Bronchial epithelial cell (primary cell): ENCODE measurements at regions not wholly inside any gene's neighbourhood (a gene's known extent, or its start where the extent isn't known, plus 50 kb on each side); places are given as distances from the start of the nearest gene placed in this dataset.
"Not testable (repeated sequence)": the region's sequence is repeated elsewhere in the genome, so short reads cannot be mapped to it uniquely, and the experiment has no call there.

Source experiments
- DNase-seq: peaks from one replicate; pipeline ENCODE4 v3.0.0-alpha.2; 2010; ENCODE audit warnings: low read depth
- FAIRE-seq: peaks from 2 replicates; lab custom pipeline; 2011; peaks lifted over from hg19 to GRCh38; lab: Jason Lieb, UNC
- H3K27me3 ChIP-seq: 2 replicates; pipeline ENCODE4 v1.5.1; 2011; ENCODE audit warnings: low read length; ENCODE audit not compliant: control insufficient read depth, insufficient read depth
- H3K36me3 ChIP-seq: 2 replicates; pipeline ENCODE4 v1.5.1; 2011; ENCODE audit warnings: low read length; ENCODE audit not compliant: control insufficient read depth, insufficient read depth
- H3K4me3 ChIP-seq: 2 replicates; pipeline ENCODE4 v1.5.1; 2011; ENCODE audit warnings: mild to moderate bottlenecking, low read depth, low read length, control low read depth
- TF ChIP-seq, protein P1 (sequence below): IDR thresholded peaks from 2 replicates; pipeline ENCODE4 v1.5.1; 2011; ENCODE audit warnings: mild to moderate bottlenecking, moderate library complexity, low read length, control low read depth, inconsistent platforms; ENCODE audit not compliant: insufficient read depth, severe bottlenecking

GRCh38 chr1:157357111-157357510 lies 195.2 kb downstream of the FCRL5 start:
- H3K36me3 ChIP-seq, result no peaks in the 10 kb centered on the region
- DNase-seq (no peak), FAIRE-seq (no peak)
- TF ChIP-seq, protein P1, sequence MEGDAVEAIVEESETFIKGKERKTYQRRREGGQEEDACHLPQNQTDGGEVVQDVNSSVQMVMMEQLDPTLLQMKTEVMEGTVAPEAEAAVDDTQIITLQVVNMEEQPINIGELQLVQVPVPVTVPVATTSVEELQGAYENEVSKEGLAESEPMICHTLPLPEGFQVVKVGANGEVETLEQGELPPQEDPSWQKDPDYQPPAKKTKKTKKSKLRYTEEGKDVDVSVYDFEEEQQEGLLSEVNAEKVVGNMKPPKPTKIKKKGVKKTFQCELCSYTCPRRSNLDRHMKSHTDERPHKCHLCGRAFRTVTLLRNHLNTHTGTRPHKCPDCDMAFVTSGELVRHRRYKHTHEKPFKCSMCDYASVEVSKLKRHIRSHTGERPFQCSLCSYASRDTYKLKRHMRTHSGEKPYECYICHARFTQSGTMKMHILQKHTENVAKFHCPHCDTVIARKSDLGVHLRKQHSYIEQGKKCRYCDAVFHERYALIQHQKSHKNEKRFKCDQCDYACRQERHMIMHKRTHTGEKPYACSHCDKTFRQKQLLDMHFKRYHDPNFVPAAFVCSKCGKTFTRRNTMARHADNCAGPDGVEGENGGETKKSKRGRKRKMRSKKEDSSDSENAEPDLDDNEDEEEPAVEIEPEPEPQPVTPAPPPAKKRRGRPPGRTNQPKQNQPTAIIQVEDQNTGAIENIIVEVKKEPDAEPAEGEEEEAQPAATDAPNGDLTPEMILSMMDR, result no peak
- no peak overlapping the region for H3K4me3 ChIP-seq
- H3K27me3 ChIP-seq, result no peaks in the 10 kb centered on the region

DNA sequence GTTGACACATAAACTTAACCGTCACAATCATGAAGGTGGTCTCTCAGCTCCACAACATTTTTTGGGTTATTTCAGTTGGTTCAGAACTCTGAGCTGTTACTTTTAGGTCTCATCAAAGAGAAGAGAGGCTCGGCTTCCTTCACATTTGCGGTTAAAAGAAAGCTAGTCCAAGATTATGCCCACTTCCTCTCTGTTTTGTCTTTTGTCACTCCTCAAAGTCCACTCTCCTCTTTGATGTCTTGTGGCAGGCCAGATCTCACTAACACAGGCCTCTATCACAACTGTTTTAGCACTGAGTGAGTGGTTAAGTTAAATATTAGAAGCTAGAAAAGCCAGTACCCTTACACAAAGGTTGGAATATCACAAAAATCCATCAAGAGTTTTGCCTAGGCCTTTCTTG lies 195.7 kb downstream of the FCRL5 start:
- TF ChIP-seq, protein P1, result no peak
- no peak for FAIRE-seq
- Histone ChIP-seq H3K36me3 (no peaks in the 10 kb centered on the region), H3K4me3 (no peak overlapping the region), H3K27me3 (no peaks in the 10 kb centered on the region)
- no peak for DNase-seq

GRCh38 chr1:157353546-157353945 lies 198.8 kb downstream of the FCRL5 start:
- Histone ChIP-seq H3K27me3 (no peaks in the 10 kb centered on the region), H3K4me3 (no peak overlapping the region), H3K36me3 (no peaks in the 10 kb centered on the region)
- TF ChIP-seq, protein P1, result no peak
- FAIRE-seq (no peak), DNase-seq (no peak)

DNA sequence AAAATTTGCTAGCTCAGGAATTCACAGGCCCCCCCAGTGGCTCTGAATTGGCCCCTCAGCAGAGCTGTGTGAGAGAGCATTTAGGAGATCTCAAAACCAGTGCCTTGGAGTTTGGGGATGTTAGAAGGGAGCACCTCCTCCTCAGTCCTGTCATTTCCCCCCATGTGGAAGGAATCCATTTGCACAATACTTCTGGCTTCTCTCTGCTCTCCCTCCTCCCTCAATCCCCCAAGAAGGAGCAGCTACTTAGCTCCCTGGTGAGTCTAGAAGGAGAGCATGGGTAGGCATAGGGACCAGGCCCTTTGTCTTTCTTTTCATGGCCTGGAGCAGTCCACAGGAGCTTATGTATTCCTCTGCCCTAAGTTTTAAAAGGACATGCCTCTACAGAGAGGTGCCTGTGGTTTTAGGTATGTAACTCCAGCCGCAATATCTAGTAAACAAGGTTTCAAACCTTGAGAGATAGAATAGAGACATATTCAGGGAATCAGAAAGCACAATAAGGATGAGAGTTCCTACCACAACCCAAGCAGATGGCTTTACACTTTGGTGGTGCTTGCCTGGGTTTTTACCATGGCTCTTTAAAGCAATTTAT lies 199.4 kb downstream of the FCRL5 start:
- no peak for FAIRE-seq
- TF ChIP-seq, protein P1, result no peak
- no peaks in the 10 kb centered on the region for H3K27me3 ChIP-seq

GRCh38 chr1:157352216-157352615 lies 200.1 kb downstream of the FCRL5 start:
- TF ChIP-seq, protein P1, result no peak
- Histone ChIP-seq H3K4me3 (no peak overlapping the region), H3K27me3 (no peaks in the 10 kb centered on the region), H3K36me3 (no peaks in the 10 kb centered on the region)
- DNase-seq, result no peak
- no peak for FAIRE-seq

More for the DNA sequence above, 199.4 kb downstream of the FCRL5 start:
- no peak for DNase-seq
- no peaks in the 10 kb centered on the region for H3K36me3 ChIP-seq
- H3K4me3 ChIP-seq, result no peak overlapping the region

DNA sequence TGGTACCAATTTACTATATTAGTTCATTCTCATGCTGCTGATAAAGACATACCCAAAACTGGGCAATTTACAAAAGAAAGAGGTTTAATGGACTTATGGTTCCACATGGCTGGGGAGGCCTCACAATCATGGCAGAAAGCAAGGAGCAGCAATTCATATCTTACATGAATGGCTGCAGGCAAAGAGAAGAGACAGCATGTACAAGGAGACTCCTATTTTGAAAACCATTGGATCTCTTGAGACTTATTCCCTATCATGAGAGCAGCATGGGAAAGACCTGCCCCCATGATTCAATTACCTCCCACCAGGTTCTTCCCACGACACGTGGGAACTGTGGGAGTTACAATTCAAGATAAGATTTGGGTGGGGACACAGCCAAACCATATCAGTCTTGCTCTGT lies 200.5 kb downstream of the FCRL5 start:
- not testable (repeated sequence) for H3K4me3 ChIP-seq, DNase-seq, H3K36me3 ChIP-seq, FAIRE-seq, H3K27me3 ChIP-seq
